HuH-7.5 (cell line): ENCODE measurements at regions not wholly inside any gene's neighbourhood (a gene's known extent, or its start where the extent isn't known, plus 50 kb on each side); places are given as distances from the start of the nearest gene placed in this dataset.
"Not testable (repeated sequence)": the region's sequence is repeated elsewhere in the genome, so short reads cannot be mapped to it uniquely, and the experiment has no call there.

ENCODE experiments used
- DNase-seq: peaks from one replicate; pipeline ENCODE4 v3.0.0; 2011; ENCODE audit warnings: low spot score

GRCh38 chr19:20482721-20483120 is 82.9 kb downstream of the ZNF737 start:
- no peak for DNase-seq

GRCh38 chr19:20481736-20482135 is 83.8 kb downstream of the ZNF737 start:
- DNase-seq: no peak

GRCh38 chr19:20479483-20479882 is 86.1 kb downstream of the ZNF737 start:
- no peak for DNase-seq

- no peak for DNase-seq
Observed at GRCh38 chr19:20478936-20479335, 86.6 kb downstream of the ZNF737 start.

GRCh38 chr19:20472854-20473253 is 92.7 kb downstream of the ZNF737 start:
- no peak for DNase-seq

GRCh38 chr19:20471431-20471830 is 94.2 kb downstream of the ZNF737 start:
- no peak for DNase-seq

- no peak for DNase-seq
Observed at GRCh38 chr19:20470345-20471135, 95.0 kb downstream of the ZNF737 start.

- not testable (repeated sequence) for DNase-seq
Observed at GRCh38 chr19:20466638-20466990, 99.0 kb downstream of the ZNF737 start.

GRCh38 chr19:20465922-20466637 is 99.5 kb downstream of the ZNF737 start:
- not testable (repeated sequence) for DNase-seq

- DNase-seq: no peak
Observed at GRCh38 chr19:20453425-20453935, 112.1 kb downstream of the ZNF737 start.

GRCh38 chr19:20444202-20444885 is 121.2 kb downstream of the ZNF737 start:
- no peak for DNase-seq

GRCh38 chr19:20432266-20432842 is 133.2 kb downstream of the ZNF737 start:
- not testable (repeated sequence) for DNase-seq

GRCh38 chr19:20431826-20432225 is 133.8 kb downstream of the ZNF737 start:
- DNase-seq: no peak

GRCh38 chr19:20423381-20424197 is 142.0 kb downstream of the ZNF737 start:
- DNase-seq: no peak

GRCh38 chr19:20422216-20423205 is 143.1 kb downstream of the ZNF737 start:
- no peak for DNase-seq

GRCh38 chr19:20416661-20417060 is 148.9 kb downstream of the ZNF737 start:
- DNase-seq: no peak

- no peak for DNase-seq
Observed at GRCh38 chr19:20414120-20414519, 151.5 kb downstream of the ZNF737 start.

- DNase-seq: no peak
Observed at GRCh38 chr19:20413705-20414104, 151.9 kb downstream of the ZNF737 start.

- no peak for DNase-seq
Observed at GRCh38 chr19:20412846-20413245, 152.7 kb downstream of the ZNF737 start.

GRCh38 chr19:20397292-20397691 is 168.3 kb downstream of the ZNF737 start:
- DNase-seq: no peak
